GM18517 (cell line): ENCODE measurements at regions not wholly inside any gene's neighbourhood (a gene's known extent, or its start where the extent isn't known, plus 50 kb on each side); places are given as distances from the start of the nearest gene placed in this dataset.

Source experiments
- ATAC-seq: cut with Tn5 transposase; IDR thresholded peaks from one replicate; pipeline ENCODE4 v1.9.1; 2021; ENCODE audit warnings: mild to moderate bottlenecking, moderate library complexity; ENCODE audit not compliant: unreplicated experiment

- no peak for ATAC-seq
These were observed 282.9 kb downstream of the SOX9 start for GRCh38 chr17:72403713-72404209.

DNA sequence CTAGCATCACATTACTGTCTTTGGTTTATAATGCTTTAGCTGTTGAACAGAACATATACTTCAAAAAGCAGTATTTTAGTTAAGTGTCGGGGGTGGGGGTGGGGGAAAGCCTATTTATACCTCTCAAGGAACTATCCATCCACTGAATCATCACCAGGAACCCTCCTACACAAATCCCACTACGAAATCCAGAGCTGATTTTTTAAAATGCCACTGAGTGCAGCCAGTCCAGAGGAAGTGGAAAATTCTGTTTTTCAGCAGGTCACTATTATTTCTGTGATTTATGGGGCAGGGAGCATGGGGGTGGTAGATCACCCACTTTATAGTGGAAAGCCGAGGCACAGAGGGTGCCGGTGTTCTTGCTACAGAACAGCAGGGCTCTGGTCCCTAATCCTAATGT lies 284.1 kb downstream of the SOX9 start:
- ATAC-seq = no peak

- ATAC-seq = no peak
These were observed 284.9 kb downstream of the SOX9 start for GRCh38 chr17:72405662-72406230.

DNA sequence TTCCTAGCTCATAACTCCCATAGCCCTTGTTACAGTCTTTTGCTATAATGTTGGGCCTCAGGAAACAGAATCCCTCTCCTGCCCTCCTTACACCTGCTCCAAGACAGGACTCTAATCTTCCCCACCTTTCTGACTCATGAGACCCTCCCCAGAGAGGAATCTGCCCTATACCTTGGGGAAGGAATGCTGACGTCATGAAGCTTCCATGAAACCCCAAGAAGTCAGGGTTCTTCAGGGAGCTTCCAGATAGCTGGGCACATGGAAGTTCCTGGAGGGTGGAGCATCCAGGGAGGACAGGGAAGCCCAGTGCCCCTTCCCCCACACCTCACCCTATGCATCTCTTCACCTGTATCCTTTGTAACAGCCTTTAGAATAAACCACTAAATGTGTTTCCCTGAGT lies 285.7 kb downstream of the SOX9 start:
- no peak for ATAC-seq

- peak; percentile 85 for ATAC-seq
These were observed 286.6 kb downstream of the SOX9 start for GRCh38 chr17:72407336-72407909.

GRCh38 chr17:72407931-72408330 lies 287.1 kb downstream of the SOX9 start:
- no peak for ATAC-seq

- ATAC-seq = no peak
These were observed 287.8 kb downstream of the SOX9 start for GRCh38 chr17:72408641-72409040.

- ATAC-seq = no peak
These were observed 288.7 kb downstream of the SOX9 start for GRCh38 chr17:72409405-72410002.

DNA sequence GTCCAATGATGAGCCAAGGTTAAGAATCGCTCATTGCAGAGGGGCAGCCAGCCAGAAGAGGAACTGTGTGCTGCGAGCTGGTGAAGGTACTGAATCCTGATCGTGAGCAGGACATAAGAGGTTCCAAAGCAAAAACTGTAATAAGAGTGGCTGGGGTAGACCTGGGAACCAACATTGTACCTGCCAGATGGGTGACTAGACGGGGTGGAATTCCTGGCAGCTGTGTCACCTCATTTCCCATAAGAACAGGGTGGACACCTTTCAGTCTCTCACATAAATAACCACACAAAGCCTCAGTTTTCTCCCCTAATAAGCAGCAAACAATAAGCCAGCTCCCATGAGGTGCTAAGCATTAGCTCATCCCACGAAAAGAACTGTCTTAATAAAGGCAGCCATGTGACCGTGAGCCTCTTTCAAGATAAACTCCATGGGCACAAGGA lies 290.3 kb downstream of the SOX9 start:
- no peak for ATAC-seq

- ATAC-seq = no peak
These were observed 291.8 kb downstream of the SOX9 start for GRCh38 chr17:72412650-72413076.

DNA sequence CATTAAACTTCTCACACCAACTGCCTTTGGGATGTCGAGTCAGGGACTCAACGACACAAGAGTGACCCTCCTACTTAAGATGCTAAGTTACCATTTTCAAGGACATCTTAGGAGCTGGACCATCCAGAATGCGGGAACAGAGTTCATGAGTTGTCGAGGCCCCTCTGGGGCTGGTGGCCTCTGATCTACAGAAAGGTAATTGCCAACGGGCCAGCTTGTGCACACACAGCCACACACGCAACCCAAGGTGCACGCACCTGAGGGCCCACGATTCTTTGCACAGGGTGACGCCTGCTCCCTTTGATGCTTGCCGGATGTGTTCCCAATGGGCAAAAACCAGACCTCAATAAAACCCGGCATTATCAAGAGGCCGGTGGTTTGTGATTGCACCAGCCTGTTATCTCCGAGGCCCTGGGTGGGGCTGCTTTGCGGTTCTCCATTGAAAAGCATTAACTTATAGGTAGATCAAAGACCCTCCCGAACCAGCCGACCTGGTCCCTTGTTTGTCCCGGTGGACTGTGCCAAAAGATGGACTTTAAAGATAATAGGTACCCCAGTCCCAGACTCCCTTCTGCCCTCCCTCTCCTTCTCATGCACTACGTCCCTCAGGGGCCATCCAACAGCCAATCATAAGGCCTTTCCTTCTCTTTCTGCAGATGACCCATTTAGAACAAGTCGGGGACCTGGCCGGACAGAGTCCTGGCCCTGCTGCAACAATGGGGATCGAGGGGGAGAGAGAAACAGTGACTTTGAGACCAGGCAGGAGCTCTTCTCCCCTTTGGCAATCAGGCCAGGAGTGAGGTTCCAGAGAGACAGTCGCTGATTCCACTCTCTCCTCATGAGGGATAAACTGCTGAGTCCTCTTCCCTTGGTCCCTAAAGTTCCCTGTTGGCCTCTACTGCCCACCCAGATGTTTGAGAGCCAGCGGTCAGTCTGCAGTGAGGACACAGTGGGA lies 292.5 kb downstream of the SOX9 start:
- ATAC-seq = no peak

GRCh38 chr17:72414032-72414396 lies 293.2 kb downstream of the SOX9 start:
- no peak for ATAC-seq

- ATAC-seq = no peak
These were observed 294.4 kb downstream of the SOX9 start for GRCh38 chr17:72414967-72415853.

- no peak for ATAC-seq
These were observed 295.3 kb downstream of the SOX9 start for GRCh38 chr17:72416054-72416675.

DNA sequence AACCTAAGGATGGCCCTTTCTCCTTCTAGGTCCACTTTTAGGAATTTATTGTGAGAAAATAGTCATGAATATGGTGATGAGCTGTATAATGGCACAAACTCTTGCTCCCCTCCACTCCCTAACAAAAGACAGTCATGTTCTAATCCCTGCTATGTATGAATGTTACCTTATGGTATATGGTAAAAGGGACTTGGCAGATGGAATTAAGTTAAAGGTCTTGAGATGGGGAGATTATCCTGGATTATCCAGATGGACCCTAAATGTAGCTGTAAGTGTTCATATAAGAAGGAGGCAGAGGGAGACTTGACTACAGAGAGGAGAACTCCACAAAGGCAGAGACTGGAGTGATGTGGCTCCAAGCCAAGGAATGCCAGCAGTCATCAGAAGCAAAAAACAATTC lies 296.1 kb downstream of the SOX9 start:
- no peak for ATAC-seq

DNA sequence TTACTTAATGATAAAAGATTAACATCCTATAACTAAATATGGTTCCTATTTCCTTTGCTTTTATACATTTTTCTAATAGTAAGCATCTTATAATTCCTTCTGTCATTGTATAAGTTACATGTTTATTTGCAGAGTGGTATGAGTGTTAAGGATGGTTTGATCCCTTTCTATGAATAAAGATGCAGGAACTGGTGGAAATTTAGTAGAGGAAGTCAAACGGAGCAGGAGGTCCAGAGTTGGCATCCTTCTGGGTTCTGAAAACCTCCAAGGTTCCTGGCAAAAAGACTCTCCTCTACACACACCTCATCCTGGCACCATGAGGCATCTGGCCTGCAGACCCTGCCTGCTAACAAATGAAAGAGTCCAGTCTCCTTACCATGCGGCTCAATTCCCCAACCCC lies 296.8 kb downstream of the SOX9 start:
- ATAC-seq = no peak

DNA sequence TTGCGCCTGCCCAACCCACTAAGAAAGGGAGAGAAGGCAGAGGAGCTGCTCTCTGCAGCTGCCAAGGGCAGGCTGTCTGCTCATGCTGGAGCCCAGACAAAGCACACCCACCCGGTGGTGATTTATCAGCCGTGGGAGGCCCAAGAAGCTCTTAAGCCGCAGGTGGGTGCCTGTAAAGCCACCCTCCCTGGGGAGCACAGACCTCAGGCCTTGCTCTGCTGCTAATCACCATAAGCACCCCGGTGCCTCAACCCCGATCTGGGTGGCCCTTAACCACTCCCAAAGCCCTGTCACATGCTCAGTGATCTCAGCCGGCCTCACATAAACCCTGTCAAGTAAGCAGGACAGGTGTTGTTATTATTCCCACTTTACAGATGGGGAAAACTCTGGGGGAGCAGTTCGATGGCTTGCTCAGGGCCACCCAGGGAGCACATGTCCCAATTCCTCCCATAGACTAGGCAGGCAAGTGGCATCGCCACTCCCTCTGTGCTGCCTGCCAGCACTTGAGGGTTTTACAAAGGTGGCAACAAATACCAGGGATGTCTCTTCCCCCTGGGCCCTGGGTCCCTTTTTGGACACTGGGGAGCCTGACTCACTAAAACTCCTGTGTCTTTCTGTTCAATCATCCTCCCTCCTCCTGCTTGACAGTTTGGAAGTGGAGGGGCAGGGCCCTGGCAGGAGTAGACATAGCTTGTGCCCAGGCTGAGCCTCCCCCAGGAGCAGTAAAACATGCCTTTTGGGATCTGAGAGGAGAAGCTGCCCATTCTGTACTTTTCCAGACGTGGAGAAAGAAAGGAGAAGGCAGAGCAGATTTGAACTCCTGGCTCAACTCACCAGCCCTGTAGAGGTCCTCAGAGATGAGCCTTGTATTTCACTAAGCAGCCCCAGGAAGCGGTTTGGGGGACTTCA lies 299.3 kb downstream of the SOX9 start:
- peak; percentile 58 for ATAC-seq

DNA sequence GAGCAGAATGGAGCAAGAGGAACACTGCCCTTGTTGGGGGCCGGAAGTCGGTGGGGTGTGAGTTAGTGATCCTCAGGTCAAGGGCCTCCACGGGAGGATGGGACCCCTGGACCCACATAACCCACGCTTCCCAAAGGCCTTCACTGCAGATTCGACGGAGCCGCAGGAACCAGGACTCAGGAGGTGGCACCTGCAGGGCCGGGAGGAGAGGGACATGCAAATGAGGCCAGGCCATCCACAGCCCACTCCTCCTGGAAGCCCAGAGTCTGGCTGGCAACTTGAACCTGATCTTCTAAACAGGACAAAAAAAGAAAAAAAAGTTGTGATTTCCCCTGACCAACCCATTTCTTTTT lies 299.9 kb downstream of the SOX9 start:
- ATAC-seq = no peak
